Body of pancreas (tissue), 4 donors: ENCODE measurements at regions not wholly inside any gene's neighbourhood (a gene's known extent, or its start where the extent isn't known, plus 50 kb on each side); places are given as distances from the start of the nearest gene placed in this dataset.

Experiments
- ATAC-seq: fragments of 150-250 bp; one replicate; pipeline ENCODE4 v1.9.1; 2016
- DNase-seq, 4 donors: peaks; one replicate each; pipeline ENCODE4 v3.0.0-alpha.2; 2019
- H3K27ac ChIP-seq, 4 donors: fragments of 200-600 bp; sonication (generic); 1 replicate in 3 of 4; 2 replicates in 1 of 4; pipeline versions ENCODE4 v1.5.1 to v1.6.1; 2016 to 2019; ENCODE audit warnings: mild to moderate bottlenecking in 1 of 4, mixed read lengths in 1 of 4, moderate library complexity in 1 of 4
- H3K27me3 ChIP-seq, 2 donors: fragments of 200-600 bp; sonication (generic); one replicate each; pipeline ENCODE4 v1.6.0; 2016; ENCODE audit warnings: mild to moderate bottlenecking in 1 of 2
- H3K36me3 ChIP-seq, 2 donors: fragments of 200-600 bp; sonication (generic); replicated peaks in 1 of 2; 2 replicates each; pipeline ENCODE4 v1.5.1; 2016; ENCODE audit warnings: low read depth in 2 of 2; ENCODE audit not compliant: insufficient read depth in 1 of 2
- H3K4me1 ChIP-seq: fragments of 200-600 bp; sonication (generic); one replicate; pipeline ENCODE4 v1.6.0; 2016
- H3K4me3 ChIP-seq, 2 donors: fragments of 200-600 bp; sonication (generic); 1 replicate in 1 of 2; 2 replicates in 1 of 2; pipeline ENCODE4 v1.5.1; 2016 to 2019
- H3K9me3 ChIP-seq, 3 donors: fragments of 200-600 bp; sonication (generic); 1 replicate in 2 of 3; 2 replicates in 1 of 3; pipeline ENCODE4 v1.5.1; 2016
- POLR2A ChIP-seq, 3 donors: fragments of 450-650 bp; IDR thresholded peaks; one replicate each; pipeline ENCODE4 v1.6.1; 2016; ENCODE audit warnings: antibody characterized with exemption in 3 of 3, mild to moderate bottlenecking in 2 of 3
- WGBS, 2 donors: methylation state at CpG; one replicate each; pipeline ENCODE4 v1.1.5; 2017; 5-methylcytosine and 5-hydroxymethylcytosine counted together
- intact Hi-C: fragments of 100-400 bp; cut with DNase I; formaldehyde crosslinking; loops from one replicate; pipeline ENCODE4 v1.15.1; 2023
- TF ChIP-seq, protein P1 (sequence below), 7 experiments: fragments of 450-650 bp in 4 of 7; fragments of 200-600 bp in 3 of 7; sonication (generic) in 3 of 7; IDR thresholded peaks; one replicate each; pipeline ENCODE4 v1.5.1; 2016 to 2019; ENCODE audit warnings: antibody characterized with exemption in 7 of 7

DNA sequence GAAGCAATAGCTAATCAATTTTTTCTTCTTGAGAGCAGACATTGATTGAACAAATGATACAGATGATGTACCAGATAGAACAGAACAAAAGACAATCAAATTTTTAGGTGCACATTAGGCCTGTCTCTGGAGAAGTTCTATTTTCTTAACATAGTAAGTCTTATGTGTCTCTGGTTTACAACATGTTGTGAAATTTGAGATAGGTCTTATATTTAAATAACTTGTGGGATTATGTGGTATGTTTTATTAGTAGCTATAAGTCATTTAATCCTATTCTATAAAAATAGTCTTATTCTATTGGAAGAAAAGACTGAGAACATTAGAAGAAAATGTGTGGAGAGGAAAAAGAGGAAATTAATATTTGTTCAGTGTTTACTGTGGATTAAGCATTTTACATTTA lies 358.0 kb downstream of the ATP23 start:
- H3K27me3 ChIP-seq, result no peaks in the 10 kb centered on the region
- intact Hi-C loops, result no loop called here
- ATAC-seq, result no peak

DNA sequence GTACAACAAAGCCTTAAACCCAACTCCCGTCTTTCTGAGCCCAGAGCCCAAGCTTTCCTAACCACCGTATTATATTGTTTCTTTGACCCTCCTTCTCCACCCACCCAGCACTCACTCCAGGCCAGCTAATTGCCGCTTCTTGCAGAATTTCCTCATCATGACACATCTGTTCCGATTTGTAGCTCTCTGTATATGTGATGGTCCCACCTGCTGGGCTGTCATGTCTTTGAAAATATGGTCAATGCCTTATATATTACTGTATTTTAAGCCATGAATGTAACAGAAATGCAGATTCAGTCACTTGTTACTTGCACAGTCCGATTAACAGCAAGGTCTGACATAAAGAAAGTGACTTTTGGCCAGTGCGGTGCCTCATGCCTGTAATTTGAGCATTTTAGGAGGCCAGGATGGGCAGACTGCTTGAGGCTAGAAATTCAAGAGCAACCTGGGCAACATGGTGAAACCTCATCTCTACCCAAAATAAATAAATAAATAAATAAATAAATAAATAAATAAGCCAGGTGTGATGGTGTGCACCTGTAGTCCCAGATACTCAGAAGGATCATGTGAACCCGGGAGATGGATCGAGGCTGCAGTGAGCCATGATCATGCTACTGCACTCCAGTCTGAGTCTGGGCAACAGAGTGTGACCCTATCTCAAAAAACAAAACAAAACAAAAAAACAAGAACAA lies 359.8 kb downstream of the ATP23 start:
- DNase-seq, result no peak
- TF ChIP-seq, protein P1, sequence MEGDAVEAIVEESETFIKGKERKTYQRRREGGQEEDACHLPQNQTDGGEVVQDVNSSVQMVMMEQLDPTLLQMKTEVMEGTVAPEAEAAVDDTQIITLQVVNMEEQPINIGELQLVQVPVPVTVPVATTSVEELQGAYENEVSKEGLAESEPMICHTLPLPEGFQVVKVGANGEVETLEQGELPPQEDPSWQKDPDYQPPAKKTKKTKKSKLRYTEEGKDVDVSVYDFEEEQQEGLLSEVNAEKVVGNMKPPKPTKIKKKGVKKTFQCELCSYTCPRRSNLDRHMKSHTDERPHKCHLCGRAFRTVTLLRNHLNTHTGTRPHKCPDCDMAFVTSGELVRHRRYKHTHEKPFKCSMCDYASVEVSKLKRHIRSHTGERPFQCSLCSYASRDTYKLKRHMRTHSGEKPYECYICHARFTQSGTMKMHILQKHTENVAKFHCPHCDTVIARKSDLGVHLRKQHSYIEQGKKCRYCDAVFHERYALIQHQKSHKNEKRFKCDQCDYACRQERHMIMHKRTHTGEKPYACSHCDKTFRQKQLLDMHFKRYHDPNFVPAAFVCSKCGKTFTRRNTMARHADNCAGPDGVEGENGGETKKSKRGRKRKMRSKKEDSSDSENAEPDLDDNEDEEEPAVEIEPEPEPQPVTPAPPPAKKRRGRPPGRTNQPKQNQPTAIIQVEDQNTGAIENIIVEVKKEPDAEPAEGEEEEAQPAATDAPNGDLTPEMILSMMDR (IDR thresholded peaks at IDR 0.05), result no peak
- no peak for TF ChIP-seq POLR2A (IDR thresholded peaks at IDR 0.05)
- intact Hi-C loops, result no loop called here
- no peak for ATAC-seq
- Histone ChIP-seq H3K27ac (no peak overlapping the region), H3K27me3 (no peaks in the 10 kb centered on the region), H3K4me1 (peaks cover 14% of the 10 kb centered on the region), H3K36me3 (no peaks in the 10 kb centered on the region), H3K9me3 (no peaks in the 10 kb centered on the region), H3K4me3 (no peak overlapping the region)
- WGBS, 2 donors, result 93% methylated on average over 8 of the region's 8 CpGs

More for the DNA sequence above, 358.0 kb downstream of the ATP23 start:
- Histone ChIP-seq H3K36me3 (no peaks in the 10 kb centered on the region), H3K4me1 (peaks cover 14% of the 10 kb centered on the region), H3K9me3 (no peaks in the 10 kb centered on the region), H3K27ac (no peak overlapping the region), H3K4me3 (no peak overlapping the region)
- TF ChIP-seq, protein P1 (IDR thresholded peaks at IDR 0.05), result no peak
- TF ChIP-seq POLR2A (IDR thresholded peaks at IDR 0.05), result no peak
- DNase-seq, result no peak

DNA sequence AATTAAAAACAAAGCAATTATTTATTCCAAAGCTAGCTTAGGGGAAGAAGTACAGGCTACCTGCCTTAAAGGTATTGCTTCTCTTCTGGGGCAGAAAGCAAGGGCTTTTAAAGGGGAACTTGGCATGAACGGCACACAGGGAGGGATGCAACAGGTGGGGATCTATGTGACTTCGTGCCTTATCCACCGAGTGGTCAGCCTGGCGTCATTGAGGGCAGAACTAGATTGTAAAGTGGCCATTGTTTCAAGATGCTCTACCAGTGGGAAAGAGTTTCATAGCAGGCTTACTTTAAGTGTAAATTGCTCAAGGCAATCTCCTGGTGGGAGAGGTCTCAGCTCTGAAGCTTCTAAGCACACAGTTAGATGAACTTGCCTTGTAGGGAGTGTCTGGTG lies 360.4 kb downstream of the ATP23 start:
- Histone ChIP-seq H3K36me3 (no peaks in the 10 kb centered on the region), H3K9me3 (no peaks in the 10 kb centered on the region), H3K27me3 (no peaks in the 10 kb centered on the region), H3K4me1 (peaks cover 14% of the 10 kb centered on the region), H3K4me3 (no peak overlapping the region), H3K27ac (peak overlapping the region in 1 of 4 donors; percentile 34)
- DNase-seq (no peak), ATAC-seq (no peak)
- intact Hi-C loops, result no loop called here
- WGBS, 2 donors, result 87 to 94% methylated on average over 4 of the region's 4 CpGs
- TF ChIP-seq, protein P1 (IDR thresholded peaks at IDR 0.05), result no peak
- TF ChIP-seq POLR2A (IDR thresholded peaks at IDR 0.05), result no peak

DNA sequence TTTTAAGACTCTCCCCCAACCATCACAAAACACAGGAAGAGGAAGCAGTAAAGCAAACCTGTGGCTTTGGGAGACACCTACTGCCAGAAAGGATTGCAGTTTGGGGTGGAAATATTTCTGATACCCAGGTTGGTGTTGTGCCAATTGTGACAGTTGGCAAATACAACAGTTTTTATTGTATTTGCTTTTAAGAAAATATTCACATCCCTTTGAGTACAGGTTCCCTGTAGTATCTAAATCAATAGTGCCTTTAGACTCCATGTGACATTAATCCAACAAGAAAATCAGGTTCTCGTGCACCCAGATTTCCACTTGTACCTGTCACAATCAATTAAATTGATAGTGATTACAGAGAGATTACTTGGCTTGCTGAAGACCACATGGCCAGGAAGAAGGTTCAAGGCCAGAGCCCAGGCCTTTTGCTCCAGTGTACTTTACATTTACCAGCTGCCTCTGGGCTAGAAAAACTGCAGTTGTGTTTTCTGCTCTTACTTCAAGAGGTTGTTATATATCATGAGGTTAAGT lies 361.2 kb downstream of the ATP23 start:
- DNase-seq (peak; percentile 19 to 40 (median 25)), ATAC-seq (peak; percentile 87)
- 14% methylated on average over 1 of the region's 1 CpG for WGBS, 2 donors
- H3K9me3 ChIP-seq, result no peaks in the 10 kb centered on the region
- H3K4me1 ChIP-seq, result peaks cover 14% of the 10 kb centered on the region
- no peaks in the 10 kb centered on the region for H3K27me3 ChIP-seq
- no peak for TF ChIP-seq POLR2A (IDR thresholded peaks at IDR 0.05)
- TF ChIP-seq, protein P1 (IDR thresholded peaks at IDR 0.05), result peak in 1 of 7 experiments; percentile 7
- H3K36me3 ChIP-seq, result no peaks in the 10 kb centered on the region
- intact Hi-C loops, result no loop called here
- peak overlapping the region in 1 of 4 donors; percentile 33 for H3K27ac ChIP-seq
- no peak overlapping the region for H3K4me3 ChIP-seq
